HL-60 (cell line): ENCODE measurements at regions not wholly inside any gene's neighbourhood (a gene's known extent, or its start where the extent isn't known, plus 50 kb on each side); places are given as distances from the start of the nearest gene placed in this dataset.

Experiments
- CTCF ChIP-seq: IDR thresholded peaks from one replicate; pipeline ENCODE4 v1.5.1; 2011; ENCODE audit warnings: low read length, control low read depth, inconsistent platforms; ENCODE audit not compliant: insufficient read depth
- GABPA ChIP-seq: IDR thresholded peaks from 2 replicates; pipeline ENCODE4 v1.6.1; 2012; ENCODE audit warnings: low read depth
- POLR2AphosphoS5 ChIP-seq: IDR thresholded peaks from 2 replicates; pipeline ENCODE4 v1.6.1; 2012; ENCODE audit warnings: low read depth

- TF ChIP-seq POLR2AphosphoS5: no peak
- no peak for TF ChIP-seq CTCF
- TF ChIP-seq GABPA: no peak
Observed at GRCh38 chr15:69520067-69520466, 67.4 kb downstream of the RPLP1 start.
